Tibial artery (tissue), 4 donors: ENCODE measurements at regions not wholly inside any gene's neighbourhood (a gene's known extent, or its start where the extent isn't known, plus 50 kb on each side); places are given as distances from the start of the nearest gene placed in this dataset.

Experiments
- DNase-seq, 2 donors: peaks; one replicate each; pipeline ENCODE4 v3.0.0-alpha.2; 2019
- H3K27ac ChIP-seq, 2 donors: fragments of 200-600 bp; sonication (generic) in 1 of 2; 1 replicate in 1 of 2; 2 replicates in 1 of 2; pipeline ENCODE4 v1.5.1; 2018 to 2019; ENCODE audit warnings: mild to moderate bottlenecking in 1 of 2
- H3K27me3 ChIP-seq, 2 donors: fragments of 200-600 bp; sonication (generic) in 1 of 2; one replicate each; pipeline versions ENCODE4 v1.5.1 to v1.6.0; 2016 to 2019
- H3K36me3 ChIP-seq, 3 donors: fragments of 200-600 bp; sonication (generic) in 2 of 3; one replicate each; pipeline ENCODE4 v1.5.1; 2016 to 2019; ENCODE audit warnings: mild to moderate bottlenecking in 2 of 3
- H3K4me1 ChIP-seq, 4 donors: fragments of 200-600 bp; sonication (generic) in 2 of 4; 1 replicate in 3 of 4; 2 replicates in 1 of 4; pipeline ENCODE4 v1.5.1; 2016 to 2019
- H3K4me3 ChIP-seq, 2 donors: fragments of 200-600 bp; sonication (generic) in 1 of 2; 1 replicate in 1 of 2; 2 replicates in 1 of 2; pipeline ENCODE4 v1.5.1; 2018 to 2019; ENCODE audit warnings: mild to moderate bottlenecking in 2 of 2
- H3K9me3 ChIP-seq, 3 donors: fragments of 200-600 bp; sonication (generic) in 1 of 3; one replicate each; pipeline ENCODE4 v1.5.1; 2016 to 2019
- CTCF ChIP-seq, 2 experiments: fragments of 200-600 bp in 1 of 2; fragments of 450-650 bp in 1 of 2; IDR thresholded peaks; one replicate each; pipeline ENCODE4 v1.5.1; 2017 to 2019; ENCODE audit warnings: antibody characterized with exemption in 2 of 2, mild to moderate bottlenecking in 1 of 2, moderate library complexity in 1 of 2
- intact Hi-C: fragments of 100-400 bp; cut with DNase I; formaldehyde crosslinking; loops from one replicate; pipeline ENCODE4 v1.15.0; 2023; ENCODE audit warnings: low total_unique reads

DNA sequence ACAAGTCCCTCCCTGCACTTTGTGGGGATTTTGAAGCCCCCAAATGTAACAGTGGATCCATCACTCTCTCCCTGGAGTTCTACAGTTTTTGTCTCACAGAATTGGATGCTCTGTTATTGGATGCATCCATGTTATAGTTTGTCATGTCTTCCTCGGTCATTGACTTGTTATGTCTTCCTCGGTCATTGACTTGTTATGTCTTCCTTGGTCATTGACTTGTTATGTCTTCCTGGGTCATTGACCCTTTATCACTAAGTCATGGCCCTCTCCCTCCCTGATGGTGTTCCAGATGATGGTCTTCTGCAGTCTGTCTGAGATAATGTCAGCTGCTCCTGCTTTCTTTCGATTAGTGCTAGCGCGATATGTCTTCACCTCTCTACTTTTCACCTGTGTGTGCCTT, 981.5 kb downstream of the BRD1 start:
- Histone ChIP-seq H3K4me3 (no peak overlapping the region), H3K9me3 (no peaks in the 10 kb centered on the region), H3K36me3 (no peaks in the 10 kb centered on the region), H3K27me3 (peaks cover 0 to 8% of the 10 kb centered on the region in 2 donors), H3K27ac (no peak overlapping the region), H3K4me1 (no peaks in the 10 kb centered on the region)
- no peak for TF ChIP-seq CTCF (IDR thresholded peaks at IDR 0.05)
- no peak for DNase-seq
- intact Hi-C loops = no loop called here

GRCh38 chr22:48845356-48845936, 982.2 kb downstream of the BRD1 start:
- no peaks in the 10 kb centered on the region for H3K36me3 ChIP-seq

GRCh38 chr22:48844056-48844675, 983.5 kb downstream of the BRD1 start:
- H3K27me3 ChIP-seq = peaks cover 0 to 8% of the 10 kb centered on the region in 2 donors
- no peaks in the 10 kb centered on the region for H3K36me3 ChIP-seq
- no peaks in the 10 kb centered on the region for H3K4me1 ChIP-seq
- no peak overlapping the region for H3K4me3 ChIP-seq
- H3K27ac ChIP-seq = no peak overlapping the region
- intact Hi-C loops = no loop called here
- TF ChIP-seq CTCF (IDR thresholded peaks at IDR 0.05) = no peak
- no peak for DNase-seq
- no peaks in the 10 kb centered on the region for H3K9me3 ChIP-seq

More at GRCh38 chr22:48845356-48845936, 982.2 kb downstream of the BRD1 start:
- no peaks in the 10 kb centered on the region for H3K4me1 ChIP-seq
- intact Hi-C loops = no loop called here
- no peak overlapping the region for H3K27ac ChIP-seq
- no peaks in the 10 kb centered on the region for H3K9me3 ChIP-seq
- H3K4me3 ChIP-seq = no peak overlapping the region
- peaks cover 0 to 8% of the 10 kb centered on the region in 2 donors for H3K27me3 ChIP-seq
- DNase-seq = no peak
- TF ChIP-seq CTCF (IDR thresholded peaks at IDR 0.05) = no peak

DNA sequence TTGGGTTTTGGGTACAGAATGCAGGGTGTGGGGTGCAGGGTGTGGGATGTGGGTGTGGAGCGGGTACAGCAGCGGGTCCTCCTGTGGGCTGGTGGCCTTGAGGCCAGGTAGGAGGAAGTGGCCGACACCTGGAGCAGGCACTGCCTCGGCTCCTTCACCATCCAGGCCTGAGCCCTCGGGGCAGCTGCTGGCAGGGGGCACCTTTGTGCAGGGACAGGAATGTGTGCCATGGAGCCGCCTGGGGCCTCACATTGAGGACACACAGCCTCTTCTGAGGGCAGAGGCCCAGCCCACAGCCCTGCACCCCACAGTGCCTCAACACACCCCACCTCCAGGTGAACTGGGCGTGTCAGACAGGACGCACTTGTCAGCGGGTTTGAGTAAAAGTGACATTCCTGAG, 984.0 kb downstream of the BRD1 start:
- TF ChIP-seq CTCF (IDR thresholded peaks at IDR 0.05) = no peak
- no peaks in the 10 kb centered on the region for H3K4me1 ChIP-seq
- peaks cover 0 to 8% of the 10 kb centered on the region in 2 donors for H3K27me3 ChIP-seq
- no peak overlapping the region for H3K27ac ChIP-seq
- intact Hi-C loops = no loop called here
- no peak overlapping the region for H3K4me3 ChIP-seq
- DNase-seq = no peak
- no peaks in the 10 kb centered on the region for H3K36me3 ChIP-seq
- H3K9me3 ChIP-seq = no peaks in the 10 kb centered on the region

- Histone ChIP-seq H3K9me3 (no peaks in the 10 kb centered on the region), H3K4me1 (no peaks in the 10 kb centered on the region), H3K27ac (no peak overlapping the region), H3K36me3 (no peaks in the 10 kb centered on the region), H3K4me3 (no peak overlapping the region), H3K27me3 (peaks cover 0 to 2% of the 10 kb centered on the region in 2 donors)
- no peak for DNase-seq
- no peak for TF ChIP-seq CTCF (IDR thresholded peaks at IDR 0.05)
- intact Hi-C loops = no loop called here
Observed at GRCh38 chr22:48842976-48843375, 984.7 kb downstream of the BRD1 start.
